A549 (cell line): ENCODE measurements at regions not wholly inside any gene's neighbourhood (a gene's known extent, or its start where the extent isn't known, plus 50 kb on each side); places are given as distances from the start of the nearest gene placed in this dataset.

Experiments
- EHMT2 ChIP-seq: fragments of 200-600 bp; sonication (generic); IDR thresholded peaks from 2 replicates; pipeline ENCODE4 v1.6.1; 2016; ENCODE audit warnings: antibody characterized with exemption, low read depth, mild to moderate bottlenecking, moderate library complexity
- FOSB ChIP-seq: fragments of 250-450 bp; sonication (Bioruptor Pico); IDR thresholded peaks from 2 replicates; pipeline ENCODE4 v1.5.0; 2020; ENCODE audit warnings: mild to moderate bottlenecking, moderate library complexity
- HDAC2 ChIP-seq: fragments of 200-600 bp; sonication (generic); IDR thresholded peaks from 2 replicates; pipeline ENCODE4 v1.6.1; 2016
- NR3C1 ChIP-seq: fragments of >200 bp; sonication (Bioruptor Twin); formaldehyde crosslinking; IDR thresholded peaks from 3 replicates; pipeline ENCODE4 v1.6.1; 2017
- POLR2A ChIP-seq: IDR thresholded peaks from 2 replicates; pipeline ENCODE4 v1.6.1; 2012; ENCODE audit warnings: mild to moderate bottlenecking, low read length
- TF ChIP-seq, protein P1 (sequence below): fragments of >200 bp; sonication (Bioruptor Twin); formaldehyde crosslinking; IDR thresholded peaks from 3 replicates; pipeline ENCODE4 v1.5.1; 2016

DNA sequence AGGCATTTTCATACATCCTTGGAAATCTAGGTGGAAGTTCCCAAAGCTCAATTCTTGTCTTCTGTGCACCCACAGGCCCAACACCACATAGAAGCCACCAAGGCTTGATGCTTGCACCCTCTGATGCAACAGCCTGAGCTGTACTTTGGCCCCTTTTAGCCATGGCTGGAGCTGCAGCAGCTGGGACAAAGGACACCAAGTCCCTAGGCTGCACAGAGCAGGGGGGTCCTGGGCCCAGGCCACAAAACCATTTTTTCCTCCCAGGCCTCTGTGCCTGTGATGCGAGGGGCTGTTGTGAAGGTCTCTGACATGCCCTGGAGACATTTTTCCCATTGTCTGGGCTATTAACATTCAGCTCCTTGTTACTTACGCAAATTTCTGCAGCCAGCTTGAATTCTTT is 124.0 kb upstream of the S100G start:
- no peak for TF ChIP-seq HDAC2
- TF ChIP-seq NR3C1: no peak
- TF ChIP-seq EHMT2: no peak
- TF ChIP-seq, protein P1, sequence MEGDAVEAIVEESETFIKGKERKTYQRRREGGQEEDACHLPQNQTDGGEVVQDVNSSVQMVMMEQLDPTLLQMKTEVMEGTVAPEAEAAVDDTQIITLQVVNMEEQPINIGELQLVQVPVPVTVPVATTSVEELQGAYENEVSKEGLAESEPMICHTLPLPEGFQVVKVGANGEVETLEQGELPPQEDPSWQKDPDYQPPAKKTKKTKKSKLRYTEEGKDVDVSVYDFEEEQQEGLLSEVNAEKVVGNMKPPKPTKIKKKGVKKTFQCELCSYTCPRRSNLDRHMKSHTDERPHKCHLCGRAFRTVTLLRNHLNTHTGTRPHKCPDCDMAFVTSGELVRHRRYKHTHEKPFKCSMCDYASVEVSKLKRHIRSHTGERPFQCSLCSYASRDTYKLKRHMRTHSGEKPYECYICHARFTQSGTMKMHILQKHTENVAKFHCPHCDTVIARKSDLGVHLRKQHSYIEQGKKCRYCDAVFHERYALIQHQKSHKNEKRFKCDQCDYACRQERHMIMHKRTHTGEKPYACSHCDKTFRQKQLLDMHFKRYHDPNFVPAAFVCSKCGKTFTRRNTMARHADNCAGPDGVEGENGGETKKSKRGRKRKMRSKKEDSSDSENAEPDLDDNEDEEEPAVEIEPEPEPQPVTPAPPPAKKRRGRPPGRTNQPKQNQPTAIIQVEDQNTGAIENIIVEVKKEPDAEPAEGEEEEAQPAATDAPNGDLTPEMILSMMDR: no peak
- no peak for TF ChIP-seq POLR2A
- TF ChIP-seq FOSB (CRISPR knock-in tag): no peak
